Spleen (tissue), 11 donors: ENCODE measurements at regions not wholly inside any gene's neighbourhood (a gene's known extent, or its start where the extent isn't known, plus 50 kb on each side); places are given as distances from the start of the nearest gene placed in this dataset.

Experiments used
- DNase-seq: peaks from one replicate; pipeline ENCODE4 v3.0.0-alpha.2; 2020
- H3K27ac ChIP-seq, 8 donors: fragments of 200-600 bp; sonication (generic) in 7 of 8; 1 replicate in 4 of 8; 2 replicates in 4 of 8; pipeline versions ENCODE4 v1.5.0 to v1.8.0; 2016 to 2021; ENCODE audit warnings: inconsistent platforms in 4 of 8, mild to moderate bottlenecking in 4 of 8, moderate library complexity in 1 of 8
- H3K27me3 ChIP-seq, 7 donors: fragments of 200-600 bp; sonication (generic) in 6 of 7; replicated peaks in 1 of 7; 1 replicate in 4 of 7; 2 replicates in 3 of 7; pipeline versions ENCODE4 v1.5.0 to v1.8.0; 2016 to 2021; ENCODE audit warnings: inconsistent platforms in 3 of 7, mild to moderate bottlenecking in 1 of 7
- H3K36me3 ChIP-seq, 6 donors: fragments of 200-600 bp; sonication (generic) in 5 of 6; 1 replicate in 4 of 6; 2 replicates in 2 of 6; pipeline versions ENCODE4 v1.5.0 to v1.8.0; 2016 to 2021; ENCODE audit warnings: inconsistent platforms in 2 of 6
- H3K4me1 ChIP-seq, 6 donors: fragments of 200-600 bp; sonication (generic) in 5 of 6; 1 replicate in 3 of 6; 2 replicates in 3 of 6; pipeline versions ENCODE4 v1.5.0 to v1.8.0; 2016 to 2021; ENCODE audit warnings: inconsistent platforms in 3 of 6
- H3K4me3 ChIP-seq, 8 donors: fragments of 200-600 bp; sonication (generic) in 7 of 8; 1 replicate in 4 of 8; 2 replicates in 4 of 8; pipeline versions ENCODE4 v1.5.0 to v1.8.0; 2016 to 2021; ENCODE audit warnings: inconsistent platforms in 4 of 8, mild to moderate bottlenecking in 4 of 8, moderate library complexity in 2 of 8
- H3K9me3 ChIP-seq, 8 donors: fragments of 200-600 bp; sonication (generic) in 7 of 8; 1 replicate in 4 of 8; 2 replicates in 4 of 8; pipeline versions ENCODE4 v1.5.0 to v1.8.0; 2016 to 2021; ENCODE audit warnings: inconsistent platforms in 4 of 8
- POLR2A ChIP-seq, 3 donors: fragments of 450-650 bp; IDR thresholded peaks; one replicate each; pipeline ENCODE4 v1.5.1; 2017; ENCODE audit warnings: antibody characterized with exemption in 3 of 3, mild to moderate bottlenecking in 1 of 3
- POLR2AphosphoS5 ChIP-seq, 3 donors: sonication (generic); formaldehyde crosslinking; IDR thresholded peaks; one replicate each; pipeline ENCODE4 v1.5.1; 2017; ENCODE audit warnings: antibody characterized with exemption in 3 of 3
- WGBS, 5 donors: extraction: QIAGEN DNeasy Blood & Tissue Kit in 3 of 5; methylation state at CpG; one replicate each; pipeline versions ENCODE4 v1.1.5 to v1.1.7; 2013 to 2018; 5-methylcytosine and 5-hydroxymethylcytosine counted together
- intact Hi-C: fragments of 100-400 bp; cut with DNase I; formaldehyde crosslinking; loops from one replicate; pipeline ENCODE4 v1.15.0; 2023; ENCODE audit warnings: low total_unique reads
- TF ChIP-seq, protein P1 (sequence below), 11 experiments: fragments of 200-600 bp in 7 of 11; fragments of 450-650 bp in 4 of 11; sonication (generic) in 4 of 11; IDR thresholded peaks in 8 of 11; conservative IDR thresholded peaks in 3 of 11; 1 replicate in 7 of 11; 2 replicates in 4 of 11; pipeline versions ENCODE4 v1.4.0 to v1.8.0; 2016 to 2021; ENCODE audit warnings: antibody characterized with exemption in 11 of 11, inconsistent platforms in 4 of 11, mild to moderate bottlenecking in 1 of 11
- donor health status: healthy with polysubstance abuse.
- donor health status: DM: no; HTN: no; CAD: no; lungs with moderate emphysema.
- donor health status: DM: no; HTN: no; CAD: no.
- donor health status: Bipolar disorder and iron deficiency.
- donor health status: healthy.
- donor health status: DM: no; HTN: no; CAD: no.
- donor health status: DM: yes; HTN: yes; CAD: no.

DNA sequence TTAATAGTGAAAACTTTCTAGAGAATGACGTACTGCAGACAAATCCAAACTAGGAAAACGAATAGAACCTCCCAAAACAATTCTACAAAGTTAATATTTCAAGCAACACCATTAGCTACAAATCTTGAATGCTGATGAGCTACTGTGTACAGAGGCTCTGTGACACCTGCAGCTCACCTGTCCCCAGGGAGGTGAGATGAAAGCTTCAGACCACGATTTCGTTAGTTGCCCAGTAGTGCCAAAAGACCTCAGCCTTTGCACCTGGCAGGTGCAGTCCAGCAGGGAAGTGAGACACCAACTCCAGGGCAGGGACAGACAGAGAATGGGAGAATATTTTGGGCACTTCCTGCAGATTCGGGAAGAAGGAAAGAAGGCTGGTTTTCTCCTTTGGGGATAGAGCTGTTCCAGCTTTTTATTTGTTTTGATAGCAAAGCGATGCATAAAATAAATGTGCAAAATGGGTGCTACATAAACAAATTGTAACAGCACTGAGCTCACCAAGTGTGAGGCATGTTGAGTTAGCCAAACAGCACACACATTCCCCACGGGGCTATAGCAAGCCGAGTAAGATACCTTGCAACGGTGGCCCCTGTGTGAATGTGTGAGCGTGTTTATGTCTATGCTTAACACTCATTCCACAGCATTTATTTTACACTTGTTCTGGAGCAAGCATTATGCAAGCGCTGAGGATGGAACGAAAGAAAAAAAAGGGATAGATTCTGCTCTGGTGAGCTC is 1024.8 kb upstream of the AUTS2 start:
- no peak overlapping the region for H3K27ac ChIP-seq
- 75 to 80% (median 78%) methylated on average over 12 of the region's 12 CpGs for WGBS, 5 donors
- intact Hi-C loops: no loop called here
- no peak for DNase-seq
- H3K4me1 ChIP-seq: no peaks in the 10 kb centered on the region
- TF ChIP-seq POLR2AphosphoS5 (IDR thresholded peaks at IDR 0.05) (no peak), POLR2A (IDR thresholded peaks at IDR 0.05) (no peak)
- TF ChIP-seq, protein P1, sequence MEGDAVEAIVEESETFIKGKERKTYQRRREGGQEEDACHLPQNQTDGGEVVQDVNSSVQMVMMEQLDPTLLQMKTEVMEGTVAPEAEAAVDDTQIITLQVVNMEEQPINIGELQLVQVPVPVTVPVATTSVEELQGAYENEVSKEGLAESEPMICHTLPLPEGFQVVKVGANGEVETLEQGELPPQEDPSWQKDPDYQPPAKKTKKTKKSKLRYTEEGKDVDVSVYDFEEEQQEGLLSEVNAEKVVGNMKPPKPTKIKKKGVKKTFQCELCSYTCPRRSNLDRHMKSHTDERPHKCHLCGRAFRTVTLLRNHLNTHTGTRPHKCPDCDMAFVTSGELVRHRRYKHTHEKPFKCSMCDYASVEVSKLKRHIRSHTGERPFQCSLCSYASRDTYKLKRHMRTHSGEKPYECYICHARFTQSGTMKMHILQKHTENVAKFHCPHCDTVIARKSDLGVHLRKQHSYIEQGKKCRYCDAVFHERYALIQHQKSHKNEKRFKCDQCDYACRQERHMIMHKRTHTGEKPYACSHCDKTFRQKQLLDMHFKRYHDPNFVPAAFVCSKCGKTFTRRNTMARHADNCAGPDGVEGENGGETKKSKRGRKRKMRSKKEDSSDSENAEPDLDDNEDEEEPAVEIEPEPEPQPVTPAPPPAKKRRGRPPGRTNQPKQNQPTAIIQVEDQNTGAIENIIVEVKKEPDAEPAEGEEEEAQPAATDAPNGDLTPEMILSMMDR (IDR thresholded peaks at IDR 0.05 in 8 of 11, conservative IDR thresholded peaks at IDR 0.05 in 3 of 11): no peak
- H3K4me3 ChIP-seq: no peak overlapping the region
- no peaks in the 10 kb centered on the region for H3K36me3 ChIP-seq
- no peaks in the 10 kb centered on the region for H3K27me3 ChIP-seq
- peaks cover 0 to 17% (median 1%) of the 10 kb centered on the region in 8 donors for H3K9me3 ChIP-seq

DNA sequence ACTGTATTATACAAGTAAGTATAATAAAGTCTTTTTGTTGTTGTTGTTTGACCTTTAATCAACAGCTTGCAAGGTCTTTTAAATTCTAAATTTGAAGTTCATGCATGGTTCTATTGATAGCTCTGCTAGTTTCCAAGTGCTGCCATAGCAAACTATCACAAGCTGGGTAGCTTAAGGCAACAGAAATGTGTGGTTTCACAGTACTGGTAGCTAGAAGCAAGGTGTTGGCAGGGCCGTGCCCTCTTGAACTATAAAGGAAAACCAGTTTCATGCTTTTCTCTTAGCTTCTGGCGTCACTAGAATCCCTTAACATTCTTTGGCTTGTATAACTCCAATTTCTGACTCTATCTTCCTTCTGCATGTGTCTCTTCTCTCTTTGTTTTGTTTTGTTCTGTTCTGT is 1021.9 kb upstream of the AUTS2 start:
- Histone ChIP-seq H3K9me3 (peaks cover 0 to 39% (median 24%) of the 10 kb centered on the region in 8 donors), H3K36me3 (no peaks in the 10 kb centered on the region), H3K4me1 (no peaks in the 10 kb centered on the region), H3K27me3 (no peaks in the 10 kb centered on the region), H3K27ac (no peak overlapping the region), H3K4me3 (no peak overlapping the region)
- TF ChIP-seq POLR2A (IDR thresholded peaks at IDR 0.05): no peak
- no peak for TF ChIP-seq POLR2AphosphoS5 (IDR thresholded peaks at IDR 0.05)
- TF ChIP-seq, protein P1 (IDR thresholded peaks at IDR 0.05 in 8 of 11, conservative IDR thresholded peaks at IDR 0.05 in 3 of 11): no peak
- WGBS, 5 donors: 68 to 79% (median 76%) methylated on average over 2 of the region's 2 CpGs
- intact Hi-C loops: no loop called here
- DNase-seq: no peak

DNA sequence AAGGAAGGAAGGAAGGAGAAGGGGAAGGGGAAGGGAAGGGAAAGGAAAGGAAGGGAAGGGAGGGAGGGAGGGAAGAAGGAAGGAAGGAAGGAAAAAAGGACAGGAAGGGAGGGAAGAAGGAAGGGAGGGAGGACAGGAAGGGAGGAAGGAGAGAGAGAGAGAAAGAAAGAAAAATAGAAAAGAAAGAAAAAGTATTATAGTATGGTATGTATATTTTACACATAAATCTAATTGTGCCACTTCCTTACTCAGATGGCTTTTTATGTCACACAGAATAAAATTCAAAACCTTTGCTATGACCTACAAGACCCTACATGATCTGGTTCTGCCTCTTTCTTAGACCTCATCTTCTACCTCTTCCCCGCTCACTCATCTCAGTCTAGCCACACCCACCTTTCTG is 1016.9 kb upstream of the AUTS2 start:
- intact Hi-C loops: no loop called here
- Histone ChIP-seq H3K4me3 (no peak overlapping the region), H3K27ac (no peak overlapping the region), H3K9me3 (peaks cover 0 to 66% (median 28%) of the 10 kb centered on the region in 8 donors), H3K36me3 (no peaks in the 10 kb centered on the region), H3K27me3 (no peaks in the 10 kb centered on the region), H3K4me1 (no peaks in the 10 kb centered on the region)
- no peak for DNase-seq
- TF ChIP-seq POLR2AphosphoS5 (IDR thresholded peaks at IDR 0.05) (no peak), POLR2A (IDR thresholded peaks at IDR 0.05) (no peak)
- TF ChIP-seq, protein P1 (IDR thresholded peaks at IDR 0.05 in 8 of 11, conservative IDR thresholded peaks at IDR 0.05 in 3 of 11): no peak
- 76 to 97% (median 88%) methylated on average over 1 of the region's 1 CpG for WGBS, 5 donors

DNA sequence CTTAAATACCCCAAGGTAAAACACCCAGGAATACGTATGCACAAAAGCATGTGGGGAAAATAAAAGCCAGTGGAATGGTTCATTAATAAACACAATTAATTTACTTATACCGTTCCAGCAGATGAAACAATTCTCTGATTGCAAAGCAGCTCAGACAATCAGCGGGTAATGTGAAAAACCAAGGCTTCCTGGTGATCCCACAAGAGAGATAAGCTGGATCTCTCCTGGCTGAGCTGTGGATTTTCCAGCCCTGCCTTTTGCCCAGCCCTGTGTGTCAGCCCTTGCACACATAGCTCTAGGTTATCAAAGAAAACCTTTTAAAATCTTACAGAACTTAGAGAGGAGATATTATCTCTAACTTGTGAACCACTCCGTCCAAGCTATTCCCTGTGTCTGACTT is 1010.7 kb upstream of the AUTS2 start:
- intact Hi-C loops: no loop called here
- Histone ChIP-seq H3K4me3 (no peak overlapping the region), H3K27me3 (no peaks in the 10 kb centered on the region), H3K9me3 (peaks cover 0 to 29% (median 3%) of the 10 kb centered on the region in 8 donors), H3K27ac (no peak overlapping the region), H3K4me1 (no peaks in the 10 kb centered on the region), H3K36me3 (no peaks in the 10 kb centered on the region)
- WGBS, 5 donors: 61 to 68% (median 65%) methylated on average over 4 of the region's 4 CpGs
- TF ChIP-seq, protein P1 (IDR thresholded peaks at IDR 0.05 in 8 of 11, conservative IDR thresholded peaks at IDR 0.05 in 3 of 11): no peak
- TF ChIP-seq POLR2AphosphoS5 (IDR thresholded peaks at IDR 0.05) (no peak), POLR2A (IDR thresholded peaks at IDR 0.05) (no peak)
- DNase-seq: no peak
